Skeletal muscle tissue (tissue), 3 donors: ENCODE measurements at regions not wholly inside any gene's neighbourhood (a gene's known extent, or its start where the extent isn't known, plus 50 kb on each side); places are given as distances from the start of the nearest gene placed in this dataset.

Source experiments
- H3K27ac ChIP-seq: one replicate; pipeline ENCODE4 v1.7.0; 2013; ENCODE audit warnings: mild to moderate bottlenecking, low read depth, low read length, inconsistent platforms
- H3K27me3 ChIP-seq, 3 donors: one replicate each; pipeline ENCODE4 v1.7.0; 2013; ENCODE audit warnings: low read length in 3 of 3; ENCODE audit not compliant: control insufficient read depth in 3 of 3, insufficient read depth in 3 of 3
- H3K36me3 ChIP-seq, 3 donors: one replicate each; pipeline ENCODE4 v1.7.0; 2013; ENCODE audit warnings: low read length in 3 of 3; ENCODE audit not compliant: control insufficient read depth in 3 of 3, insufficient read depth in 3 of 3
- H3K4me1 ChIP-seq, 3 donors: one replicate each; pipeline ENCODE4 v1.7.0; 2013; ENCODE audit warnings: low read length in 3 of 3, mild to moderate bottlenecking in 3 of 3; ENCODE audit not compliant: control insufficient read depth in 3 of 3, insufficient read depth in 3 of 3
- H3K4me3 ChIP-seq, 3 donors: one replicate each; pipeline ENCODE4 v1.7.0; 2013; ENCODE audit warnings: low read length in 3 of 3
- H3K9ac ChIP-seq, 3 donors: one replicate each; pipeline ENCODE4 v1.7.0; 2013; ENCODE audit warnings: low read length in 3 of 3, mild to moderate bottlenecking in 3 of 3, moderate library complexity in 2 of 3, low read depth in 1 of 3
- H3K9me3 ChIP-seq, 3 donors: one replicate each; pipeline ENCODE4 v1.7.0; 2013; ENCODE audit warnings: low read length in 3 of 3; ENCODE audit not compliant: control insufficient read depth in 3 of 3
- donor health status: Osteomylitis.

DNA sequence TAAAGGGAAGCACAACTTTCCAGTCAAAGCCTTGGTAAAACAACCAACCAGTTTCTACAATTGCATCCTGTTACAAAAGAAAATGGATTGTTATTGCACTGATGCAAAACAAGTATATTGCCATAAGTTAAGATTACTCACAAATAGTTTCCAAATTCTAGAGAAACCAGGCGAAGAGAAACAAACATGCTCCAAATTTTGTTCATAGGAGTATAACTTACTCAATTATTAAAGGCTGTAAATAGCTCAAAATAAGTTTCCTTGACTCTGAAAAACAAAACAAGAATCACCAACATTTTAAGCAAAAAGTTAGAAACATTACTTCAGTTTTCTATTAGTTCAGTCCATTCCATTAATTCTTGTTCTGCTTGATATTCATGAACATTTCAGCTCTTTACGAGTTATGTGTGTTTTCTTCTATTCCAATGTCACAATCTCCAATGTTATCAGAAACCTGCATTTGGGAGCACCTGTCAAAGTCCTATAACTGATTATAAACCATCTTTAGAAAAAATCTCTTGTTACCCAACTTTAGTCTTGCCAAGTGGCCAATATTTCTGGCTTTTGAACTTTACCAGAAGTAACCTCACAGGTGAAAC, 137.9 kb upstream of the THBS2 start:
- H3K36me3 ChIP-seq: no peaks in the 10 kb centered on the region
- H3K9me3 ChIP-seq: peaks cover 2 to 16% (median 6%) of the 10 kb centered on the region in 3 donors

GRCh38 chr6:169388395-169389166, 134.9 kb upstream of the THBS2 start:
- H3K9ac ChIP-seq: no peak overlapping the region
- peaks cover 2 to 16% (median 6%) of the 10 kb centered on the region in 3 donors for H3K9me3 ChIP-seq
- no peak overlapping the region for H3K27ac ChIP-seq
- H3K4me1 ChIP-seq: no peaks in the 10 kb centered on the region
- H3K36me3 ChIP-seq: no peaks in the 10 kb centered on the region
- no peak overlapping the region for H3K4me3 ChIP-seq
- H3K27me3 ChIP-seq: peaks cover 0 to 8% (median 0%) of the 10 kb centered on the region in 3 donors

More for the DNA sequence above, 137.9 kb upstream of the THBS2 start:
- H3K4me3 ChIP-seq: no peak overlapping the region
- peaks cover 3 to 11% (median 7%) of the 10 kb centered on the region in 3 donors for H3K27me3 ChIP-seq
- H3K9ac ChIP-seq: no peak overlapping the region
- no peak overlapping the region for H3K27ac ChIP-seq
- H3K4me1 ChIP-seq: no peaks in the 10 kb centered on the region

- Histone ChIP-seq H3K9ac (no peak overlapping the region), H3K27ac (no peak overlapping the region), H3K36me3 (no peaks in the 10 kb centered on the region)
Measured at GRCh38 chr6:169387809-169388383, 134.2 kb upstream of the THBS2 start.

GRCh38 chr6:169386411-169387057, 132.9 kb upstream of the THBS2 start:
- no peak overlapping the region for H3K9ac ChIP-seq

More at GRCh38 chr6:169387809-169388383, 134.2 kb upstream of the THBS2 start:
- H3K4me3 ChIP-seq: no peak overlapping the region
- no peaks in the 10 kb centered on the region for H3K4me1 ChIP-seq
- peaks cover 2 to 16% (median 6%) of the 10 kb centered on the region in 3 donors for H3K9me3 ChIP-seq
- H3K27me3 ChIP-seq: peaks cover 0 to 8% (median 0%) of the 10 kb centered on the region in 3 donors

DNA sequence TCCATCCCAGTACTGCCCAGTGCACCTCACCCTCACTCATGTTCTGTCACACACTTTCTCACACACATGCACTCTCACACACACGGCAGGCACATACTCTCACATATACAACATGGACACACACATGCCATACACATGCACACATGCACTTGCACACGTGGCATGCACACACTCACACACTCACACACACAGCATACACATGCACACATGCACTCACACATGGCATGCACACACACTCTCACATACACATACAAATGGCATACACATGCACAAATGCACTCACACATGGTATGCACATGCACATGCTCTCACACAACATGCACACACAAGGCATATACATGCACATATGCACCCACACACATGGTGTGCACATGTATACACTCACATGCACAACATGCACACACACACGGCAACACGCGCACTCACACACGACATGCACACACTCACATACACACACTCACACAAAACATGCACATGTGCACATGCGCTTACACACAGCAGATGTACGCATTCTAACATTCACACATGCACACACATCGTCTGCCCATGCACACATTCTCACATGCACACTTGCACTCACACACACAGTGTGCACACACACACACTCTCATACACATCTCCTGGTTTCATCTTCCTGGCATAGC, 131.7 kb upstream of the THBS2 start:
- Histone ChIP-seq H3K9me3 (peaks cover 2 to 11% (median 6%) of the 10 kb centered on the region in 3 donors), H3K27me3 (peaks cover 0 to 8% (median 0%) of the 10 kb centered on the region in 3 donors), H3K27ac (no peak overlapping the region)

More at GRCh38 chr6:169386411-169387057, 132.9 kb upstream of the THBS2 start:
- peaks cover 0 to 8% (median 0%) of the 10 kb centered on the region in 3 donors for H3K27me3 ChIP-seq
- no peaks in the 10 kb centered on the region for H3K4me1 ChIP-seq
- no peak overlapping the region for H3K4me3 ChIP-seq
- no peak overlapping the region for H3K27ac ChIP-seq
- no peaks in the 10 kb centered on the region for H3K36me3 ChIP-seq
- peaks cover 2 to 16% (median 6%) of the 10 kb centered on the region in 3 donors for H3K9me3 ChIP-seq

GRCh38 chr6:169384291-169384690, 130.6 kb upstream of the THBS2 start:
- Histone ChIP-seq H3K27ac (no peak overlapping the region), H3K4me1 (no peaks in the 10 kb centered on the region), H3K27me3 (peaks cover 0 to 11% (median 9%) of the 10 kb centered on the region in 3 donors), H3K36me3 (no peaks in the 10 kb centered on the region), H3K4me3 (no peak overlapping the region), H3K9ac (no peak overlapping the region), H3K9me3 (peaks cover under 1 to 2% (median 2%) of the 10 kb centered on the region in 3 donors)

More for the DNA sequence above, 131.7 kb upstream of the THBS2 start:
- Histone ChIP-seq H3K36me3 (no peaks in the 10 kb centered on the region), H3K4me1 (no peaks in the 10 kb centered on the region), H3K4me3 (peak overlapping the region in 1 of 3 donors; percentile 1), H3K9ac (no peak overlapping the region)

DNA sequence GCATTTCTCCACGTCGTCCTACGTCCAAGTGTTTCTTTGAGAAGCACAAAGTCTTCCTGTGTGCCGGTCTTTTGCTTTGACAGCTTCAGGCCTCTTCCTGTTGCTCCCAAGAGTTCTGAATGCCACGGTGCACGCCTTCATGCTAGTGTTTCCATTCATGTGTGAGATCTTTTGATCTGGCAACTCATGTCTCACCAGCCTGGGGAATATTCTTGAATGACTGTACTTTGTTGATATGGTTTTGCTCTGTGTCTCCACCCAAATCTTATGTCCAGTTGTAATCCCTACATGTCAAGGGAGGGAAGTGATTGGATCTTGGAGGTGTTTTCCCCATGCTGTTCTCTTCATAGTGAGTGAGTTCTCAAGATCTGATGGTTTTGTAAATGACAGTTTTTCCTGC, 129.6 kb upstream of the THBS2 start:
- H3K4me3 ChIP-seq: no peak overlapping the region
- H3K27me3 ChIP-seq: peaks cover 0 to 11% (median 9%) of the 10 kb centered on the region in 3 donors
- no peaks in the 10 kb centered on the region for H3K4me1 ChIP-seq
- H3K27ac ChIP-seq: no peak overlapping the region
- peaks cover 0 to 2% (median 0%) of the 10 kb centered on the region in 3 donors for H3K9me3 ChIP-seq
- no peak overlapping the region for H3K9ac ChIP-seq
- H3K36me3 ChIP-seq: no peaks in the 10 kb centered on the region

GRCh38 chr6:169382735-169383134, 129.1 kb upstream of the THBS2 start:
- no peak overlapping the region for H3K9ac ChIP-seq
- no peaks in the 10 kb centered on the region for H3K36me3 ChIP-seq
- no peak overlapping the region for H3K4me3 ChIP-seq
- H3K27ac ChIP-seq: no peak overlapping the region
- no peaks in the 10 kb centered on the region for H3K4me1 ChIP-seq
- H3K9me3 ChIP-seq: no peaks in the 10 kb centered on the region
- peaks cover 0 to 11% (median 11%) of the 10 kb centered on the region in 3 donors for H3K27me3 ChIP-seq

DNA sequence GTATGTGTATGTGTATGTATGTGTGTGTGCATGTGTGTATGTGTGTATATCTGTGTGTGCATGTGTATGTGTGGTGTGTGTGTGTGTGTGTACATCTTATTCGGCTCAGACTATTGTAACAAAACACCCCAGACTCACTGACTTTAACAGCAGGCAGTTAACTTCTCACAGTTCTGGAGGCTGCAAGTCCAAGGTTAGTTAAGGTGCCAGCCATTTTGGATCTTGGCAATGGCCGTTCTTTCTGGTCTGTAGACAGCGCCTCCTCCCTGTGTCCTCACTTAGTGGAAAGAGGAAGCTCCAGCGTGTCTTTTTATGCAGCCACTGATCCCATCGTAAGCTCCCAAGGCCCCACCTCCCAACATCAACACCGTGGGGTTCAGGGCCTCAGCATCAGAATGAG, 128.3 kb upstream of the THBS2 start:
- no peak overlapping the region for H3K4me3 ChIP-seq
- no peaks in the 10 kb centered on the region for H3K36me3 ChIP-seq
- H3K9ac ChIP-seq: no peak overlapping the region
- no peak overlapping the region for H3K27ac ChIP-seq
- no peaks in the 10 kb centered on the region for H3K9me3 ChIP-seq
- H3K27me3 ChIP-seq: peaks cover 0 to 13% (median 9%) of the 10 kb centered on the region in 3 donors
- no peaks in the 10 kb centered on the region for H3K4me1 ChIP-seq
